HG02571 (cell line): ENCODE measurements at regions not wholly inside any gene's neighbourhood (a gene's known extent, or its start where the extent isn't known, plus 50 kb on each side); places are given as distances from the start of the nearest gene placed in this dataset.
"Not testable (repeated sequence)": the region's sequence is repeated elsewhere in the genome, so short reads cannot be mapped to it uniquely, and the experiment has no call there.

Source experiments
- ATAC-seq: cut with Tn5 transposase; IDR thresholded peaks from one replicate; pipeline ENCODE4 v1.9.1; 2021; ENCODE audit warnings: mild to moderate bottlenecking, moderate library complexity; ENCODE audit not compliant: unreplicated experiment

DNA sequence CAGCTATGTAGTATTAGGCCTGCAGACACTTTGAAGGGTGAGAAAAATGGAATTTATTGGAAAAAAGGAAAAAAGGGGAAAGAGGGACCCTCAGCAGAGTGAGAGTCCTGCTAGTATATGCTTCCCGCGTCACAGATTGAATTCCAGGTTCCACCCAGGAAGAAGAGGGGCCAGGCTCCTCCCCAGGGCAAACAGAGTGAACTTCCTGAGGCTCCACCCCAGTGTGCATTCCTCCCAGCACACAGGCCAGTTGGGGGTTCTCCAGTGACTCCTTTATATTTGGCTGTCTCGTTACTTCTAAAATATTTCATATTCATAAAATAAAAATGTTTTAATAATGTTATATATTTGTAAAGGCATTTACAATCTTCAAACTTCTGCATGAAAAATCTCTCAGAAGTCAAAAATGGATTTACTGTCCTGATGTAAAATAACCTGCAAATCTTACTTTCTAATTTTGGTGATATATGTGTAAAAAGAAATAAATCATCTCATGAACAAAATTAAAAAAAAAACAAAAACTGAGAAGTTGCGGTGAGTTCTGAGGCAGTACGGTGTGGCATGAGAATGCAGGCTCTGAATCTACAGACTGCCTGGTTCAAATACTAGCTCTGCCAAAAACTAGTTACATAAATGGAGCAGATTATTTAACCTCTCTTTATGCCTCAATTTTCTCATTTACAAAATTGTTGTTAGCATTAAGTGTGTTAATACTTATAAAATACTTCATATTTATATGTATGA, 175.8 kb upstream of the P2RY1 start:
- ATAC-seq = no peak

DNA sequence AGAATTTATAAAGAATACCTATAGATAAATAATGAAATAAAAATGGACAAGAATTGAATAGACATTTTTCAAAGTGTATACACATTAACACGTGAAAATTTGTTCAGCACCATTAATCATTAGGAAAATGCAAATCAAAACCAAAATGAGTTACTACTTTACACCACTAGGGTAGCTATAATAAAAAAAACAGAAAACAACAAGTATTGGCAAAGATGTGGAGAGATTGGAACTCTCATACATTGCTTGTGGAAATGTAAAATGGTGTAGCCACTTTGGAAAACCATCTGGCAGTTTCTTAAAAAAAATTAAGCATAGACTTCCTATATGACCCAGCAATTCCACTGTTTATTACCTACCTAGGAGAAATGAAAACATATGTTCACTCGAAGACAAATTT, 172.8 kb upstream of the P2RY1 start:
- ATAC-seq = no peak

DNA sequence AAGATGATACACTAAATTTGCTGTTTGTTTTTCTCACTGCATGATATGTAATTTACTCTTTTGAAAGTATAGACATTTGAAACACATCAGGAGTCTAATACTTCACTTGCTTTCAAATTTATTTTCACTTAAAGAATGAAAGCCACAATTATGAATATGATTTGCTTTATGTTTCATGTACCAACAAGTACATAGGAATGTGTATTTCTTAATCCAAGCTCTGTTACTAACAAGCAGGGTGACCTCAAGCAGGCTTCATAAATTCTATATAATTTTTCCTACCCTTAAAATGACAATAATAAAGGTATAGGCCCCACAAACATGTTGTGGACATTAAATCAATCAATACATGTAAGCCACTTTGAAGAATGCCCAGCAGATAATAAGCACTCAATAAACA, 170.2 kb upstream of the P2RY1 start:
- ATAC-seq = no peak

DNA sequence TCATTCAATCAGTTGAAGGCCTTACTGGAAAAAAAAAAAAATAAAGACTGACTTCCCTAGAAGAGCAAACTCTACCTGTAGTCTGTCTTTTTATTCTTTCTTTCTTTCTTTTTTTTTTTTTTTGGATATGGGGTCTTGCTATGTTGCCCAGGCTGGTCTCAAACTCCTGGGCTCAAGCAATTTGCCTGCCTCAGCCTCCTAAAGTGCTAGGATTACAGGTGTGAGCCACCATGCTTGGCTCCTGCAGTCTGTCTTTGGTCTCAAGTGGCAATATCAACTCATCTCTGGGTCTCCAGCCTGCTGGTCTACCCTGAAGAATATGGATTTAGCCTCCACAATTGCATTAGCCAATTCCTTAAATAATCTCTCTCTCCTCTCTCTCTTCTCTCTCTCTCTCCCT, 167.7 kb upstream of the P2RY1 start:
- no peak for ATAC-seq

DNA sequence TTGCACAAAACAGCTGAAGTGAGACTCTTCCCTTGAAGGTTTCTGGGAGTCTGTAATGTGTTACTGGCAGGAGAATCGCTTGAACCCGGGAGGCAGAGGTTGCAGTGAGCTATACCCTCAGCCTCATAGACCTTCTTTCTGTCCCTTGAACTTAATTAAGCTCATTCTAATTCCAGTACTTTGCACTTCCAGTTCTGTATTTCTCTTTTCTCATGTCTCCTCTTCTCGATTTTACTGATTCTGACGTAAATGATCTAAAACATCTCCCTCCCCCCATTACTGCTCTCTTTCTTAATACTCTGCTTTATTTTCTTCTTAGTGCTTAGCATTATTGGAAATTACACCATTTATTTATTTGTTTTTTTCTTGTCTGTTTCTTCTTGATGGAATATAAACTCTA, 165.4 kb upstream of the P2RY1 start:
- no peak for ATAC-seq

DNA sequence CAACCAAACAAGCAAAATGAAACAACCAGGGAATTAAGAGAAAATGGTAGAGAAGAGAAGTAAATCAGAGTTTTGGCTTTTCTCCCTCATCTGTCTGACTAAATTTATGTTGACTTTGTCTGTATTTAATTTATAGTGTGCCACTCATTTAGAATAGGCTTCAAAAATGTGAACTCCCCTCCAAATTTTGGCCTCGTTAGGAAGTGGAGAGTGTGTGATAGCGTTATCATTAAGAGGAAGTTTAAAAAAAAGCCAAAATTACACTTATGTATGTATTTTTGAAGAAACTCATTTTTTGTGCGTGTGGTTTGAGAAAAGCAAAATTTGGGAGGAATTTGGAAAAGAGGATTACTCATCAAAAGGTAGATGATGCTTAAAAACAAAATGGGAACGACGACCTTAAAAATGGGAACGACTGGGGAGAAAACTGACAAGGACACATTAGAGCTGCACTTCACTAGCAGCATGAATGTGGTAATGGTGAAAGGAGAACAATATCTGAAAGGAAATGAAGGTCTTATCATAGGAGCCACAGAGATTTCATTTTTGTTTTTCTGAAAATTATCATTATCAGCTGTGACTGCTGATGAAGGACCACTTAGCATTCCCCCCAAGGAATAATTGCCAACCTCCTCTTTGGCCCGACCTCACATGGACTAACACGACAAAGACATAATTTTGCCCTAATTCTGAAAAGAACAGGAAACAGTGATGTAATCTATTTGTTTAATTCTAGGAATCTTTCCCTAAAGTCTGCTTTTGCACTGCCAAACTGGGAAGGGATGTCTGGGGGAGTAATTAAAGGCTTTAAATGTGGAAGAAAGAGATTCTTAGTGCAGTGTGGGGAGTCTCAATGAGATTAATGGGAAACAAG, 163.2 kb upstream of the P2RY1 start:
- no peak for ATAC-seq

DNA sequence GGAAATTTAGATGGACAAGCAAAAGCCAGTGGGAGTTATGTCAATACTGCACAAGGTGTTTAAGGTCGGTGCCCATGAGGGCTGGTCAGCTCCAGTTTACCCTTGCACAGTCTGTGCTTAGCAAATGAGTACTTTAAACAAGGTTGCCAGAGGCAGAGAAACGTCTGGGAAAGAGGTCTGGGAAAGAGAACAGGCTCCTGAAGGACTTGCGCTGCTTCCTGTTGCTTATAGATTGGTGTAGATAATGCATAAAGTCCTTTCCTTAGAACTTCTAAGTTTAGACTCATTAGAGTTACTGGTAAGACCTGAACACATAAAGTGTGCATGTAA, 162.6 kb upstream of the P2RY1 start:
- ATAC-seq = no peak

DNA sequence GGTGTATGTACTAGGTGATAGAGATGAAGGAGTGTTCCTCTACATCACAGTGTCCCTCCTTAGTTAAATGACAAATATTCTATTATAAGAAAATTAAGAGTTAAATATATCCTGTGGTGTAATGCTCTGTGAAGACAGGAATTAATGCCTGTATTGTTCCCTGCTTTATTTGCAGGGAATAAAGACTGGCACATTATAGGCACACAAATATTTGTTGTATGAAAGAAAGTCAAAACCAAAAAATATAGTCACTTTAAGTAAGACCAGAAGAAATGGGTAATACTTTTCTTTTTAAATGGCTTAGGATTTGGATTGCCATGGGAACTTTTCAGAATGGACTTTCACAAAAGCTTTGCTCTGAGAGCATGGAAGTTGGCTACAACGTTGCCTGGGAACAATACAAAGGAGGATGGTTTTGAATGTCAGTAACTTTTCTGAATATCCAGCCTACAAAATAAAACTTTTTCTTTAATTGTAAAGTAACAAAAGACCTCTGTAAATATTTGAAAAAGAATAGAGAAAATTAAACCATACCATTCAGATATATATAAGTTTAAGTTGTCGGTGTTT, 158.0 kb upstream of the P2RY1 start:
- no peak for ATAC-seq

DNA sequence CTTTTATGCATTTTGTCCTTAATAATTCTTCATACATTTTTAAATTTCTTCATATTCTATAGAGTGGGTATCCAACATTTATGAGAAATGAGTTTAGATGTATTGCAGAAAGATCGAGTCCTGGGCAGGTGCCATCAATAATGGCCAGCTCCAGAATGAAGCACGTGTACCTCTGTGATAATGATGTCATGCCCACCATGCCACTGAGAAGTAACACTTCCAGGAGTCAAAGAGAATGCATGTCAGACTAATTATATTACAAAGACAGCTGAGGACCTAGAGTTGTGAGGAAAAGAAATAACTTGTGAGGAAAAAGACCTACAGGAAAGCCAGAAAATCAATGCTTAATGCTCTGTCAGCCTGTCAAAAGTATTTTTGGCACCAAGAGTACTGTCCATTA, 157.4 kb upstream of the P2RY1 start:
- ATAC-seq = no peak

DNA sequence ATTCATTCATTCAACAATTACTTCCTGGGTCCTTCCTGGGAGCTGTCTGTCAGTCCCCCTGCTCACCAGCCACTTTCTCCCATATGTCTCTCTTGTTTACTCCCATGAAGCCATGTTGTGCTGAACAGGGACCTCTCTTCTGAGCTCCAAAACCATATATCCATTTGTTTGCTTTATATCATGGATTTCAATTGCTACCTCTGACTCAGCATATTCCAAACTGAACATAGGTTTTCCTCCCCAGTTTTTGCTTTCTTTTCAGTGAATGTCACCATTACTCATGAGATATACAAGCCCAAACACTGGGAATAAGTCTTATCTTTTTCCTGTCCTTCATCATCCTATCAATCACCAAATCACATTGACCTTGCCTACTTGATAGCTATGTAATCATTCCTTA, 152.5 kb upstream of the P2RY1 start:
- no peak for ATAC-seq

DNA sequence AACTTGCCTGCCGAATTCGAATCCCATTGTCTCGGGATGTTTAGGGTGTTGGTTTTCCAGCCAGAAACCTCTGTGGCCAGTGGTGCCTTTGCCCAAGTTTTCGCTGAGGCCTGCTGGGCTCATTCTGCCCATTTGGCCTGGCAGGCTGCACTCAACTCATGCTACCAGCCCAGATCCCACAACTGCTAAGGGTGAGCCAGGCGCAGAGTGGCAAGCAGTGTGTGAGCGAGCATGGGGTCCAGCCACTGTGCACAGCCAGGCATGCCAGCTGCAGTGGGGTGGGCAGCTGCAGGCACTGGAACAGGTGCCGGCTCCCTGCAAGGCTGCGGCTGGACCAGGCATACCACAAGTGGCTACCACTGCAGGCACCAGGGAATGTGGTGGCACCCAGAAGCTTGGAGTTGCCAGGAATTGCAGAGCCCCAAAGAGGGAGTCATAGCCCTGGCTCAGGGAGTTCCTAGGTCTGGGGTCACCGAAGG, 151.4 kb upstream of the P2RY1 start:
- no peak for ATAC-seq

DNA sequence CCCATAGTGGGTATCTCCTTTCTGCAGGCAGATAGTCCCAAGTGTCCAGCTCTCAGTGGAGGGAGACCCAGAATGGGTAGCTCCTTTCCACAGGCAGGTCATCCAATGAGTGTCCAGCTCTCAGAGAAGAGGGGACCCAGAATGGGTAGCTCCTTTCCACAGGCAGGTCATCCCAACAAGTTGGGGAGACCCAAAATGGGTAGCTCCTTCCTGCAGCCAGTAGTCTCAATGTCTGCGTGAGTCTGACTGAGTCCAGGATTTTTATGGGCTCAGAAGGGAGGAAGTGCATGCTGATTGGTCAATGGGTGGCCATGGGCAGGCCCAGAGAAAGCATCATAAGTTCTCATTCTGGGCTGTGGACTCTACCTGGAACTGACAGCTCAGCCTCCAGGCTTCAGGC, 150.7 kb upstream of the P2RY1 start:
- no peak for ATAC-seq

DNA sequence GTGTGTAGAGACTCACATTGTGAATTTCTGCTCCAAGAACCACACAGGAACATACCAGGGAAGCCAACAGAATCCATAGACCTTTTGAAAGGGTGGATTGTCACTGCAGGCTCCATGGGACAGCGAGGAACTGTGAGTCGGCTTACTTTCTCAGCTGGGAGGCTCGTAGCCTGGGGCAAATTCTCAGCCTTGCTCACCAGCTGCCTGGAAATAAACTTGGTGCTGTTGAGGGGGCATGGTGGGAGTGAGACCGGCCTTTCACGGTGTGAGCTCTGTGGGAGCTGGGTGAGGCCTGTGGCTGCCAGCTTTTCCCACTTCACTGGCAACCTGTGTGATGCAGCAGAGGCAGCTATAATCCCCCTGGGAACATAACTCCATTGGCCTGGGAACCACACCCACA, 146.6 kb upstream of the P2RY1 start:
- no peak for ATAC-seq

DNA sequence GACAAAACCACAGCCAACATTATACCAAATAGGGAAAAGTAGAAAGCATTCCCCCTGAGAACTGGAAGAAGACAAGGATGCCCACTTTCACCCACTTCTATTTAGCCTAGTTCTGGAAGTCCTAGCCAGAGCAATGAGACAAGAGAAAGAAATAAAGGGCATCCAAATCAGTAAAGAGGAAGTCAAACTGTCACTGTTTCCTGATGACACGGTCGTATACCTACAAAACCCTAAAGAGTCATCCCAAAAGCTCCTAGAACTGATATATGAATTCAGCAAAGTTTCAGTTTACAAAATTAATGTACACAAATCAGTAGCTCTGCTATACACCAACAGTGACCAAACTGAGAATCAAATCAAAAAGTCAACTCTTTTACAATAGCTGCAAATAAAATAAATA, 142.6 kb upstream of the P2RY1 start:
- not testable (repeated sequence) for ATAC-seq

DNA sequence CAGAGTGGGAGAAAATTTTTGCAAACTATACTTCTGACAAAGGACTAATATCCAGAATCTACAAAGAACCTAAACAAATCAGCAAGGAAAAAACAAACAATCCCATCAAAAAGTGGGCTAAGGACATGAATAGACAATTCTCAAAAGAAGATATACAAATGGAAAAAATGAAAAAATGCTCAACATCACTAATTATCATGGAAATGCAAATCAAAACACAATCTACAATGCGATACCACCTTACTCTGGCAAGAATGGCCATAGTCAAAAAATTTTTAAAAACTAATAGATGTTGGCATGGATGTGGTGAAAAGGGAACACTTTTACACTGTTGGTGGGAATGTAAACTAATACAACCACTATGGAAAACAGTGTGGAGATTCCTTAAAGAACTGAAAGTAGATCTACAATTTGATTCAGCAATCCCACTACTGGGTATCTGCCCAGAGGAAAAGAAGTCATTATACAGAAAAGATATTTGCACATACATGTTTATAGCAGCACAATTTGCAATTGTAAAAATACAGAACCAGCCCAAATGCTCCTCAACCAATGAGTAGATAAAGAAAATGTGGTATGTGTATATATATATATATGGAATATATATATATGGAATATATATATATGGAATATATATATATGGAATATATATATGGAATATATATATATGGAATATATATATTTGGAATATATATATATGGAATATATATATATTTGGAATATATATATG, 141.2 kb upstream of the P2RY1 start:
- ATAC-seq = not testable (repeated sequence)

DNA sequence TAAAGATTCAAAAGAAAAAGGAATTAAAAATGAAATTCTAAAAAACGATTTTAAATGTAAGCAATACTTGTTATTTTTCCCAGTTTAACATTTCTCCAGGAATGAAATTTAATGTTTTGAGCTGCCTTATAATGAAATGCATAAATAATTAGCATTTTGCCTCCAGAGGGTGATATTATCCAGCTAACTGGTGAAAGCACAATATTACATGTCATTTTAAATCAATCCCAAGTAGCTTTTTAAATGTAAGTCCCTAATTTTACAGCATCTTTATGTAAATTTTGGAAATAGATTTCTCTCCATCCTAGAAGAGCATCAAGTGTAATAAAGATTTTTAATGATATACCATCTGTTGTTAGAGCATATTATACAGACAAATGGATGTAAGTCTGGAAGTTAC, 139.1 kb upstream of the P2RY1 start:
- ATAC-seq = no peak

DNA sequence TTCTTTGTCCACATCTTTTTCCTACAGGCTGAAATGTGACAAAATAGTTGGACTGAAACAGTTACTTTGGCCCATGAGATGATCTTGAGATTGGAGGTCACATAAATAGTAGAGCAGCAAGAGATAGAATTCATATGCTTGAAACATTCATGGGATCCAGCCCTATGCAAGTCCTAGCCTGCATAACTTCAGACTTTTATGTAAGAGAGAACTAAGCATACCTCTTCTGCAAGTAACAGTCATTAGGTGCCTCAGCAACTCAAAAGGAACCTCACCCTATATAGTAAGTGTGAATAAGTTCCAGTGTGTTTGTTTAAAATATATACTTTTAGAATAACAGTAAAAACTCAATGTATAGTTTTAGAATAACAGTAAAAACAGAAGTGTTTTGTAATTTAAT, 138.0 kb upstream of the P2RY1 start:
- no peak for ATAC-seq

DNA sequence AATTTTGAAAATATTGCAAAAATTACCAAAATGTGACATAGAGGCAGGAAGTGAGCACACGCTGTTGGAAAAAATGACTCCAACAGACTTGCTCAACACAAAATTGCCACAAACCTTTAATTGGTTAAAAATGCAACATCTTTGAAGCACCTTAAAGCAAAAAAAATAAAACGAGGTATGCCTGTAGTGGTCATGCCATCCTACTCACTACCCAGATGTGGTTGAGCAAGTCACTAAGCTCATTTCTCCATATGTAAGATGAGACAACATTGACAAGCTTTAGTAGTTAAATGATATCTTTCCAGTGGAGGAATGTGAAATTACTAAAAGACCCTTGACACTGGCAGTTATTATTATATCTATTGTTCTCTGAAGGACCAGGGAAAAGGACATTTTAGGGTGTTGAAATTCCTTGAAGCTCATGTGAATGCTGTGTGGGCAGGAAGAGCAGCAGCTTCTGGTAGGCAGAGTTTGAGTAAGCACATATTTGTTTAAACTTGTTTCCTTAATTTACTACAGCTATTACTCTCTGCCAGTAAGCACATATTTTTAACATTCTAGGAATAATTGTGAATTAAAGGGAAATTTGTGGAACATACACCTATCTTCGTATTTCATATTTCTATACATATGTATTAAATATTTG, 131.6 kb upstream of the P2RY1 start:
- ATAC-seq = no peak

DNA sequence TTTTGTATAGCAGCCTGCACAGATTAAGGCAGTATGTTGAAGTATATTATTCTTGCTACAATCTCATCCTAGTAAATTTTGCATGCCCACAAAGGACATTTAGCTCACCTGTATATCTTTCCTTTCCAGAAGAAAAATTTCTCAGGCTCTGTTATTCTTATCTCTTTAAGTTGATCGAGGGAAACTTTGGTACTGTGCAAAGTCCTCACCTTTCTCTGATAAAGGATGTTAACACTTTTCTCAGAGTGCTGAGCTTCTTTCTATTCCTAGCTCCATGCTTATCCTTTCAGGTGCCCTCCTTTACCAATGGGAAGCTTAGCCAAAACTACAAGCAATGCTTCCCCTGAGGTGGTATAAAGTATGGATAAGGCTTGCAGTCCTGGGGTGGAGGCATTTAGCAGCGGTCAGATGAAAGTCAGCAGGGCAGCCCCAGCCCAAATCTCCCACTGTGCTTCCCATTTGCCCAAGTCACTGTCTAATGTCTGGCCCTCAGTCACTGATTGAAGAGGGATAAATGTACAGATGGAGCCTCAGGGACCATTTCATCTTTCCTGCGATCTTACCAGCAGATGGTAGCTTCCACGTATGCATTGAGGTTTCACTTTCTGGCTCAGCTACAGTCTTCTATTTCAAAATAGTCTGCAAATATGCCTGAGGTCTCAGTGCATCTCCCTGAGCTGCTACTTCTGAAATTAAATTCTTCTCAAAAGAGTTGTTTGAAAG, 127.8 kb upstream of the P2RY1 start:
- no peak for ATAC-seq

DNA sequence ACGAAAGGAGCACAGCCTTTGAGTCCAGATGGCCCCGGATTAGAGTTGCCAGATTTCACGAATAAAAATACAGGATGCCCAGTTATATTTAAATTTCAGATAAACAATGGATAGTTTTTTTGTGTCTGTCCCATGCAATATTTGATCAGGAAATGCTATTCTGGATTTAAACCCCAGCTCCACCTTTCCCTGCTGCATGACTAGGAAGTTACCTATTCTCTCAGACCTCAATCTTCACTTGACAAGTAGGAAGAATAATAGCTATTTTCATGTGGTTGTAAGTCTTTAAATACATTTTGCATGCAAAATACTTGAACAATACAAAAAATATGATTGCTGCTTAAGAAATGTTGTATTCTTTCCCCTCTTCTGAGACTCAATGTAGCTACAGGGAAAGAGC, 125.3 kb upstream of the P2RY1 start:
- no peak for ATAC-seq
